GM12878 (cell line): ENCODE measurements at regions not wholly inside any gene's neighbourhood (a gene's known extent, or its start where the extent isn't known, plus 50 kb on each side); places are given as distances from the start of the nearest gene placed in this dataset.

Source experiments
- POLR2A ChIP-seq: IDR thresholded peaks from 2 replicates; pipeline ENCODE4 v1.6.1; 2011; ENCODE audit warnings: low read depth, mild to moderate bottlenecking, low read length
- POLR2AphosphoS2 ChIP-seq: IDR thresholded peaks from 2 replicates; pipeline ENCODE4 v1.6.1; 2011; ENCODE audit warnings: low read depth, mild to moderate bottlenecking, low read length, improper control_type of control experiment, moderate library complexity

- TF ChIP-seq POLR2A, result no peak
- TF ChIP-seq POLR2AphosphoS2, result no peak
These were observed 91.5 kb upstream of the CDH7 start for GRCh38 chr18:65659312-65659711.
